Vagina (tissue), 2 donors: ENCODE measurements at regions not wholly inside any gene's neighbourhood (a gene's known extent, or its start where the extent isn't known, plus 50 kb on each side); places are given as distances from the start of the nearest gene placed in this dataset.

Experiments
- POLR2A ChIP-seq, 2 donors: fragments of 450-650 bp; IDR thresholded peaks; one replicate each; pipeline ENCODE4 v1.6.1; 2017; ENCODE audit warnings: antibody characterized with exemption in 2 of 2, mild to moderate bottlenecking in 2 of 2, moderate library complexity in 2 of 2
- TF ChIP-seq, protein P1 (sequence below), 3 experiments: fragments of 450-650 bp in 2 of 3; fragments of 200-600 bp in 1 of 3; sonication (generic) in 1 of 3; IDR thresholded peaks; one replicate each; pipeline ENCODE4 v1.5.1; 2017 to 2019; ENCODE audit warnings: antibody characterized with exemption in 3 of 3, mild to moderate bottlenecking in 2 of 3, moderate library complexity in 2 of 3

- TF ChIP-seq, protein P1, sequence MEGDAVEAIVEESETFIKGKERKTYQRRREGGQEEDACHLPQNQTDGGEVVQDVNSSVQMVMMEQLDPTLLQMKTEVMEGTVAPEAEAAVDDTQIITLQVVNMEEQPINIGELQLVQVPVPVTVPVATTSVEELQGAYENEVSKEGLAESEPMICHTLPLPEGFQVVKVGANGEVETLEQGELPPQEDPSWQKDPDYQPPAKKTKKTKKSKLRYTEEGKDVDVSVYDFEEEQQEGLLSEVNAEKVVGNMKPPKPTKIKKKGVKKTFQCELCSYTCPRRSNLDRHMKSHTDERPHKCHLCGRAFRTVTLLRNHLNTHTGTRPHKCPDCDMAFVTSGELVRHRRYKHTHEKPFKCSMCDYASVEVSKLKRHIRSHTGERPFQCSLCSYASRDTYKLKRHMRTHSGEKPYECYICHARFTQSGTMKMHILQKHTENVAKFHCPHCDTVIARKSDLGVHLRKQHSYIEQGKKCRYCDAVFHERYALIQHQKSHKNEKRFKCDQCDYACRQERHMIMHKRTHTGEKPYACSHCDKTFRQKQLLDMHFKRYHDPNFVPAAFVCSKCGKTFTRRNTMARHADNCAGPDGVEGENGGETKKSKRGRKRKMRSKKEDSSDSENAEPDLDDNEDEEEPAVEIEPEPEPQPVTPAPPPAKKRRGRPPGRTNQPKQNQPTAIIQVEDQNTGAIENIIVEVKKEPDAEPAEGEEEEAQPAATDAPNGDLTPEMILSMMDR (IDR thresholded peaks at IDR 0.05): no peak
- no peak for TF ChIP-seq POLR2A (IDR thresholded peaks at IDR 0.05)
Measured at GRCh38 chr11:98358551-98358950, 662.2 kb upstream of the CNTN5 start.
